IgD-negative memory B cell (primary cell): ENCODE measurements at regions not wholly inside any gene's neighbourhood (a gene's known extent, or its start where the extent isn't known, plus 50 kb on each side); places are given as distances from the start of the nearest gene placed in this dataset.
A peak's percentile ranks its signal among the peaks of the same experiment; 100 is the strongest.
"Not testable (repeated sequence)": the region's sequence is repeated elsewhere in the genome, so short reads cannot be mapped to it uniquely, and the experiment has no call there.

Experiments used
- H3K27ac Mint-ChIP-seq, 3 donors: one replicate each; pipeline ENCODE4 v1.8.0; 2020 to 2022; ENCODE audit warnings: mild to moderate bottlenecking in 3 of 3, mixed read lengths in 3 of 3, moderate library complexity in 1 of 3
- H3K27me3 Mint-ChIP-seq: one replicate; pipeline ENCODE4 v1.8.0; 2021; ENCODE audit warnings: mixed read lengths
- H3K36me3 Mint-ChIP-seq: one replicate; pipeline ENCODE4 v1.8.0; 2020; ENCODE audit warnings: mild to moderate bottlenecking, mixed read lengths
- H3K4me1 Mint-ChIP-seq, 3 donors: one replicate each; pipeline ENCODE4 v1.8.0; 2020 to 2022; ENCODE audit warnings: mixed read lengths in 3 of 3, mild to moderate bottlenecking in 1 of 3
- H3K4me3 Mint-ChIP-seq, 4 donors: one replicate each; pipeline ENCODE4 v1.8.0; 2020 to 2022; ENCODE audit warnings: mild to moderate bottlenecking in 4 of 4, mixed read lengths in 4 of 4, moderate library complexity in 3 of 4
- H3K9me3 Mint-ChIP-seq, 3 donors: one replicate each; pipeline ENCODE4 v1.8.0; 2020 to 2021; ENCODE audit warnings: mixed read lengths in 3 of 3, mild to moderate bottlenecking in 1 of 3

GRCh38 chr4:137922721-137923120 is 319.4 kb downstream of the SLC7A11 start:
- Mint-ChIP-seq H3K27ac (no peak overlapping the region), H3K4me3 (no peak overlapping the region), H3K4me1 (peaks cover 0 to 2% (median 0%) of the 10 kb centered on the region in 3 donors), H3K27me3 (no peaks in the 10 kb centered on the region), H3K9me3 (peaks cover 0 to 11% (median 4%) of the 10 kb centered on the region in 3 donors), H3K36me3 (no peaks in the 10 kb centered on the region)

GRCh38 chr4:137909529-137910309 is 332.4 kb downstream of the SLC7A11 start:
- no peak overlapping the region for H3K27ac Mint-ChIP-seq
- H3K36me3 Mint-ChIP-seq: no peaks in the 10 kb centered on the region
- H3K9me3 Mint-ChIP-seq: peaks cover 0 to 3% (median 0%) of the 10 kb centered on the region in 3 donors
- H3K27me3 Mint-ChIP-seq: no peaks in the 10 kb centered on the region
- no peak overlapping the region for H3K4me3 Mint-ChIP-seq
- no peaks in the 10 kb centered on the region for H3K4me1 Mint-ChIP-seq

- no peaks in the 10 kb centered on the region for H3K27me3 Mint-ChIP-seq
- no peak overlapping the region for H3K27ac Mint-ChIP-seq
- no peak overlapping the region for H3K4me3 Mint-ChIP-seq
- no peaks in the 10 kb centered on the region for H3K36me3 Mint-ChIP-seq
- H3K9me3 Mint-ChIP-seq: no peaks in the 10 kb centered on the region
- no peaks in the 10 kb centered on the region for H3K4me1 Mint-ChIP-seq
Measured at GRCh38 chr4:137905930-137906329, 336.2 kb downstream of the SLC7A11 start.

- Mint-ChIP-seq H3K27me3 (no peaks in the 10 kb centered on the region), H3K36me3 (no peaks in the 10 kb centered on the region), H3K9me3 (no peaks in the 10 kb centered on the region), H3K27ac (no peak overlapping the region), H3K4me3 (no peak overlapping the region), H3K4me1 (no peaks in the 10 kb centered on the region)
Measured at GRCh38 chr4:137901114-137901513, 341.0 kb downstream of the SLC7A11 start.

- no peak overlapping the region for H3K27ac Mint-ChIP-seq
- peaks cover 0 to 5% (median 0%) of the 10 kb centered on the region in 3 donors for H3K9me3 Mint-ChIP-seq
- no peaks in the 10 kb centered on the region for H3K36me3 Mint-ChIP-seq
- no peaks in the 10 kb centered on the region for H3K4me1 Mint-ChIP-seq
- H3K27me3 Mint-ChIP-seq: no peaks in the 10 kb centered on the region
- H3K4me3 Mint-ChIP-seq: no peak overlapping the region
Measured at GRCh38 chr4:137896221-137896737, 345.9 kb downstream of the SLC7A11 start.

- not testable (repeated sequence) for H3K4me3 Mint-ChIP-seq, H3K4me1 Mint-ChIP-seq, H3K36me3 Mint-ChIP-seq, H3K27ac Mint-ChIP-seq, H3K9me3 Mint-ChIP-seq, H3K27me3 Mint-ChIP-seq
Measured at GRCh38 chr4:137895515-137895914, 346.6 kb downstream of the SLC7A11 start.

GRCh38 chr4:137892134-137892533 is 350.0 kb downstream of the SLC7A11 start:
- Mint-ChIP-seq H3K27me3 (no peaks in the 10 kb centered on the region), H3K27ac (no peak overlapping the region), H3K9me3 (peaks cover 0 to 5% (median 3%) of the 10 kb centered on the region in 3 donors), H3K4me3 (no peak overlapping the region), H3K4me1 (no peaks in the 10 kb centered on the region), H3K36me3 (no peaks in the 10 kb centered on the region)

GRCh38 chr4:137890812-137891211 is 351.3 kb downstream of the SLC7A11 start:
- H3K36me3 Mint-ChIP-seq: no peaks in the 10 kb centered on the region
- H3K4me3 Mint-ChIP-seq: no peak overlapping the region
- H3K4me1 Mint-ChIP-seq: no peaks in the 10 kb centered on the region
- H3K9me3 Mint-ChIP-seq: peaks cover 0 to 5% (median 3%) of the 10 kb centered on the region in 3 donors
- H3K27ac Mint-ChIP-seq: no peak overlapping the region
- H3K27me3 Mint-ChIP-seq: no peaks in the 10 kb centered on the region

- Mint-ChIP-seq H3K9me3 (peaks cover 0 to 5% (median 3%) of the 10 kb centered on the region in 3 donors), H3K36me3 (no peaks in the 10 kb centered on the region), H3K4me3 (no peak overlapping the region), H3K4me1 (no peaks in the 10 kb centered on the region), H3K27ac (no peak overlapping the region), H3K27me3 (no peaks in the 10 kb centered on the region)
Measured at GRCh38 chr4:137881641-137882040, 349.3 kb upstream of the PCDH18 start.

- H3K9me3 Mint-ChIP-seq, H3K4me1 Mint-ChIP-seq, H3K4me3 Mint-ChIP-seq, H3K27ac Mint-ChIP-seq, H3K36me3 Mint-ChIP-seq, H3K27me3 Mint-ChIP-seq: not testable (repeated sequence)
Measured at GRCh38 chr4:137868067-137868466, 335.8 kb upstream of the PCDH18 start.

GRCh38 chr4:137866671-137867070 is 334.4 kb upstream of the PCDH18 start:
- Mint-ChIP-seq H3K27me3 (no peaks in the 10 kb centered on the region), H3K4me1 (no peaks in the 10 kb centered on the region), H3K9me3 (peaks cover 0 to 2% (median 0%) of the 10 kb centered on the region in 3 donors), H3K4me3 (no peak overlapping the region), H3K36me3 (no peaks in the 10 kb centered on the region), H3K27ac (peak overlapping the region in 1 of 3 donors; percentile 46)

GRCh38 chr4:137861682-137862081 is 329.4 kb upstream of the PCDH18 start:
- Mint-ChIP-seq H3K27me3 (no peaks in the 10 kb centered on the region), H3K4me3 (no peak overlapping the region), H3K36me3 (no peaks in the 10 kb centered on the region), H3K9me3 (peaks cover 0 to 2% (median 0%) of the 10 kb centered on the region in 3 donors), H3K4me1 (no peaks in the 10 kb centered on the region), H3K27ac (no peak overlapping the region)

- no peaks in the 10 kb centered on the region for H3K4me1 Mint-ChIP-seq
- no peaks in the 10 kb centered on the region for H3K36me3 Mint-ChIP-seq
- no peaks in the 10 kb centered on the region for H3K27me3 Mint-ChIP-seq
- H3K27ac Mint-ChIP-seq: no peak overlapping the region
- H3K9me3 Mint-ChIP-seq: peaks cover 2 to 16% (median 3%) of the 10 kb centered on the region in 3 donors
- no peak overlapping the region for H3K4me3 Mint-ChIP-seq
Measured at GRCh38 chr4:137853424-137853823, 321.1 kb upstream of the PCDH18 start.

GRCh38 chr4:137852326-137852725 is 320.0 kb upstream of the PCDH18 start:
- Mint-ChIP-seq H3K27ac (no peak overlapping the region), H3K4me3 (no peak overlapping the region), H3K4me1 (no peaks in the 10 kb centered on the region), H3K27me3 (no peaks in the 10 kb centered on the region), H3K36me3 (no peaks in the 10 kb centered on the region), H3K9me3 (peaks cover 2 to 18% (median 5%) of the 10 kb centered on the region in 3 donors)

- H3K9me3 Mint-ChIP-seq: peaks cover 2 to 20% (median 7%) of the 10 kb centered on the region in 3 donors
- H3K27me3 Mint-ChIP-seq: no peaks in the 10 kb centered on the region
- no peak overlapping the region for H3K4me3 Mint-ChIP-seq
- no peak overlapping the region for H3K27ac Mint-ChIP-seq
- H3K36me3 Mint-ChIP-seq: no peaks in the 10 kb centered on the region
- H3K4me1 Mint-ChIP-seq: no peaks in the 10 kb centered on the region
Measured at GRCh38 chr4:137851435-137851834, 319.1 kb upstream of the PCDH18 start.

GRCh38 chr4:137827945-137828344 is 295.7 kb upstream of the PCDH18 start:
- not testable (repeated sequence) for H3K27ac Mint-ChIP-seq, H3K27me3 Mint-ChIP-seq, H3K4me1 Mint-ChIP-seq, H3K4me3 Mint-ChIP-seq, H3K36me3 Mint-ChIP-seq, H3K9me3 Mint-ChIP-seq
